ENCODE measurements at regions not wholly inside any gene's neighbourhood (a gene's known extent, or its start where the extent isn't known, plus 50 kb on each side); places are given as distances from the start of the nearest gene placed in this dataset.

- H3K79me2 ChIP-seq (ENCODE audit: insufficient read depth, low read length): no peaks in the 10 kb centered on the region
- no peak for TF ChIP-seq CTCF (conservative IDR thresholded peaks at IDR 0.05)
- Mint-ChIP-seq H3K4me1 (peaks cover 9% of the 10 kb centered on the region in 2 experiments), H3K27ac (no peak overlapping the region), H3K9me3 (peaks cover 2 to 18% of the 10 kb centered on the region in 2 experiments; a peak in 4 of 5 replicates), H3K27me3 (ENCODE audit: low read depth) (no peaks in the 10 kb centered on the region), H3K4me3 (no peak overlapping the region), H3K36me3 (ENCODE audit: insufficient read depth in 1 of 3, low read depth in 3 of 3) (no peaks in the 10 kb centered on the region)
- no peak overlapping the region for H3K27ac ChIP-seq (ENCODE audit: insufficient read length, low read depth, low read length)
- no peak overlapping the region for H4K8ac ChIP-seq (replicated peaks; ENCODE audit: insufficient read length, low read depth, low read length)
- H2AK5ac ChIP-seq (ENCODE audit: insufficient read length, low read length): no peak overlapping the region
- H2BK120ac ChIP-seq (ENCODE audit: low read depth, low read length, poor library complexity, severe bottlenecking): no peak overlapping the region
- DNase-seq: no peak
- no peak overlapping the region for H2BK12ac ChIP-seq (ENCODE audit: insufficient read length, low read depth, low read length)
- no peaks in the 10 kb centered on the region for H3K79me1 ChIP-seq (ENCODE audit: insufficient read depth, low read depth, low read length, poor library complexity, severe bottlenecking)
- no peaks in the 10 kb centered on the region for H3K27me3 ChIP-seq (ENCODE audit: insufficient read depth, low read length)
- no peak overlapping the region for H2BK5ac ChIP-seq (ENCODE audit: insufficient read length, low read length)
- no peak overlapping the region for H3K9ac ChIP-seq (ENCODE audit: extremely low read depth, insufficient read length, low read length)
- H3T11ph ChIP-seq (ENCODE audit: low read length): no peak overlapping the region
- no peak overlapping the region for H4K5ac ChIP-seq (ENCODE audit: insufficient read length, low read depth, low read length)
- H3K23me2 ChIP-seq (ENCODE audit: insufficient read length, low read depth, low read length, poor library complexity, severe bottlenecking): no peaks in the 10 kb centered on the region
- H3K14ac ChIP-seq (ENCODE audit: insufficient read depth, low read length): no peak overlapping the region
- no peak overlapping the region for H3K18ac ChIP-seq (ENCODE audit: insufficient read length, low read depth, low read length)
- H3K4me2 ChIP-seq (ENCODE audit: insufficient read depth, insufficient read length, low read length): no peak overlapping the region
- no peak overlapping the region for H3K4ac ChIP-seq (ENCODE audit: low read depth, low read length)
- WGBS (ENCODE audit: extremely low coverage, insufficient read length, low lambda C conversion rate): no CpG with 5 or more reads among the region's 5 CpGs
- no peak overlapping the region for H3K23ac ChIP-seq (ENCODE audit: insufficient read length, low read depth, low read length)
- H3K56ac ChIP-seq (ENCODE audit: insufficient read length, low read depth, low read length): no peak overlapping the region
- no peaks in the 10 kb centered on the region for H3K4me1 ChIP-seq (ENCODE audit: insufficient read depth, low read length)
- H2AFZ ChIP-seq (ENCODE audit: low read length): no peak overlapping the region
- H4K20me1 ChIP-seq (ENCODE audit: control insufficient read depth, insufficient read depth, insufficient read length): no peaks in the 10 kb centered on the region
- no peak overlapping the region for H4K91ac ChIP-seq (ENCODE audit: insufficient read length, low read depth, low read length)
- no peak overlapping the region for H2BK15ac ChIP-seq (ENCODE audit: low read depth, low read length)
- no peaks in the 10 kb centered on the region for H3K9me3 ChIP-seq (ENCODE audit: control insufficient read depth, low read depth, low read length)
- no peak overlapping the region for H2BK20ac ChIP-seq (ENCODE audit: low read depth, low read length, poor library complexity, severe bottlenecking)
These were observed 76.8 kb upstream of the DDX53 start for GRCh38 chrX:22922961-22923360.
